H9 (cell line): ENCODE measurements at regions not wholly inside any gene's neighbourhood (a gene's known extent, or its start where the extent isn't known, plus 50 kb on each side); places are given as distances from the start of the nearest gene placed in this dataset.

ENCODE experiments used
- DNase-seq: peaks from one replicate; pipeline ENCODE4 v3.0.0-alpha.2; 2017
- H2AFZ ChIP-seq: one replicate; pipeline ENCODE4 v1.6.1; 2013; ENCODE audit warnings: mild to moderate bottlenecking, low read length, control low read depth, moderate library complexity
- H2AK5ac ChIP-seq: 2 replicates; pipeline ENCODE4 v1.6.1; 2013; ENCODE audit warnings: low read length, control low read depth, mixed read lengths; ENCODE audit not compliant: insufficient read length
- H2BK120ac ChIP-seq: one replicate; pipeline ENCODE4 v1.6.1; 2013; ENCODE audit warnings: low read depth, mild to moderate bottlenecking, low read length, control low read depth, inconsistent platforms; ENCODE audit not compliant: poor library complexity, severe bottlenecking
- H2BK12ac ChIP-seq: 2 replicates; pipeline ENCODE4 v1.6.1; 2013; ENCODE audit warnings: low read length, control low read depth, mixed read lengths, low read depth; ENCODE audit not compliant: insufficient read length
- H2BK15ac ChIP-seq: 2 replicates; pipeline ENCODE4 v1.6.1; 2013; ENCODE audit warnings: low read depth, low read length, control low read depth
- H2BK20ac ChIP-seq: one replicate; pipeline ENCODE4 v1.6.1; 2013; ENCODE audit warnings: low read depth, mild to moderate bottlenecking, low read length, control low read depth, inconsistent platforms; ENCODE audit not compliant: poor library complexity, severe bottlenecking
- H2BK5ac ChIP-seq: 2 replicates; pipeline ENCODE4 v1.6.1; 2013; ENCODE audit warnings: low read length, control low read depth, mixed read lengths; ENCODE audit not compliant: insufficient read length
- H3K14ac ChIP-seq: 2 replicates; pipeline ENCODE4 v1.6.1; 2013; ENCODE audit warnings: low read length, control low read depth; ENCODE audit not compliant: insufficient read depth
- H3K18ac ChIP-seq: 2 replicates; pipeline ENCODE4 v1.6.1; 2013; ENCODE audit warnings: low read depth, mild to moderate bottlenecking, mixed read lengths, low read length, control low read depth; ENCODE audit not compliant: insufficient read length
- H3K23ac ChIP-seq: 2 replicates; pipeline ENCODE4 v1.6.1; 2013; ENCODE audit warnings: low read length, control low read depth, mixed read lengths, low read depth; ENCODE audit not compliant: insufficient read length
- H3K23me2 ChIP-seq: 2 replicates; pipeline ENCODE4 v1.6.1; 2013; ENCODE audit warnings: low read depth, mild to moderate bottlenecking, mixed read lengths, low read length, control low read depth; ENCODE audit not compliant: insufficient read length, poor library complexity, severe bottlenecking
- H3K27ac ChIP-seq: 2 replicates; pipeline ENCODE4 v1.5.1; 2013; ENCODE audit warnings: low read length, control low read depth, mixed read lengths, low read depth; ENCODE audit not compliant: insufficient read length
- H3K27me3 ChIP-seq: 2 replicates; pipeline ENCODE4 v1.6.1; 2013; ENCODE audit warnings: low read length, control low read depth, inconsistent platforms; ENCODE audit not compliant: insufficient read depth
- H3K4ac ChIP-seq: 2 replicates; pipeline ENCODE4 v1.6.1; 2013; ENCODE audit warnings: low read depth, mild to moderate bottlenecking, control low read depth, inconsistent platforms, low read length, moderate library complexity
- H3K4me1 ChIP-seq: 2 replicates; pipeline ENCODE4 v1.6.1; 2013; ENCODE audit warnings: low read length, control low read depth, inconsistent platforms; ENCODE audit not compliant: insufficient read depth
- H3K4me2 ChIP-seq: 2 replicates; pipeline ENCODE4 v1.6.1; 2013; ENCODE audit warnings: low read length, control low read depth, mixed read lengths; ENCODE audit not compliant: insufficient read length, insufficient read depth
- H3K56ac ChIP-seq: 2 replicates; pipeline ENCODE4 v1.6.1; 2013; ENCODE audit warnings: low read depth, mild to moderate bottlenecking, mixed read lengths, low read length, control low read depth; ENCODE audit not compliant: insufficient read length
- H3K79me1 ChIP-seq: 2 replicates; pipeline ENCODE4 v1.6.1; 2013; ENCODE audit warnings: low read depth, mild to moderate bottlenecking, moderate library complexity, low read length, control low read depth, inconsistent platforms; ENCODE audit not compliant: insufficient read depth, poor library complexity, severe bottlenecking
- H3K79me2 ChIP-seq: 2 replicates; pipeline ENCODE4 v1.6.1; 2013; ENCODE audit warnings: low read length, control low read depth, inconsistent platforms; ENCODE audit not compliant: insufficient read depth
- H3K9ac ChIP-seq: 2 replicates; pipeline ENCODE4 v1.6.1; 2013; ENCODE audit warnings: low read length, control low read depth, mixed read lengths; ENCODE audit not compliant: insufficient read length; ENCODE audit errors: extremely low read depth
- H3K9me3 ChIP-seq: one replicate; pipeline ENCODE4 v1.6.1; 2013; ENCODE audit warnings: low read depth, low read length, inconsistent platforms; ENCODE audit not compliant: control insufficient read depth
- H3T11ph ChIP-seq: one replicate; pipeline ENCODE4 v1.6.1; 2013; ENCODE audit warnings: mild to moderate bottlenecking, low read length, control low read depth, inconsistent platforms
- H4K20me1 ChIP-seq: one replicate; pipeline ENCODE4 v1.6.1; 2013; ENCODE audit not compliant: control insufficient read depth, insufficient read length, insufficient read depth
- H4K5ac ChIP-seq: 2 replicates; pipeline ENCODE4 v1.6.1; 2013; ENCODE audit warnings: low read depth, mild to moderate bottlenecking, mixed read lengths, low read length, control low read depth; ENCODE audit not compliant: insufficient read length
- H4K8ac ChIP-seq: replicated peaks from 2 replicates; pipeline ENCODE4 v1.6.1; 2013; ENCODE audit warnings: low read length, control low read depth, mixed read lengths, low read depth; ENCODE audit not compliant: insufficient read length
- H4K91ac ChIP-seq: 2 replicates; pipeline ENCODE4 v1.6.1; 2013; ENCODE audit warnings: low read depth, mild to moderate bottlenecking, moderate library complexity, mixed read lengths, low read length, control low read depth; ENCODE audit not compliant: insufficient read length
- H3K27ac Mint-ChIP-seq, 3 experiments: 2 replicates in 2 of 3; 3 replicates in 1 of 3; pipeline ENCODE4 v1.8.0; 2020 to 2021; ENCODE audit warnings: mixed read lengths in 3 of 3, mild to moderate bottlenecking in 1 of 3, moderate library complexity in 1 of 3
- H3K27me3 Mint-ChIP-seq: 2 replicates; pipeline ENCODE4 v1.8.0; 2021; ENCODE audit warnings: low read depth, mild to moderate bottlenecking, moderate library complexity, mixed read lengths
- H3K36me3 Mint-ChIP-seq, 3 experiments: 2 replicates in 2 of 3; 3 replicates in 1 of 3; pipeline ENCODE4 v1.8.0; 2020 to 2021; ENCODE audit warnings: low read depth in 3 of 3, mixed read lengths in 3 of 3; ENCODE audit not compliant: insufficient read depth in 1 of 3
- H3K4me1 Mint-ChIP-seq, 2 experiments: 2 replicates each; pipeline ENCODE4 v1.8.0; 2020; ENCODE audit warnings: mixed read lengths in 2 of 2
- H3K4me3 Mint-ChIP-seq, 2 experiments: 2 replicates in 1 of 2; 3 replicates in 1 of 2; pipeline ENCODE4 v1.8.0; 2020 to 2021; ENCODE audit warnings: mild to moderate bottlenecking in 2 of 2, mixed read lengths in 2 of 2, moderate library complexity in 1 of 2
- H3K9me3 Mint-ChIP-seq, 2 experiments: 2 replicates in 1 of 2; 3 replicates in 1 of 2; pipeline ENCODE4 v1.8.0; 2020; ENCODE audit warnings: mild to moderate bottlenecking in 2 of 2, mixed read lengths in 2 of 2, moderate library complexity in 1 of 2
- CTCF ChIP-seq: fragments of 200-600 bp; sonication (generic); conservative IDR thresholded peaks from 3 replicates; pipeline ENCODE4 v1.8.0; 2021; ENCODE audit warnings: antibody characterized with exemption, mild to moderate bottlenecking
- WGBS: extraction: QIAGEN DNeasy Blood & Tissue Kit; methylation state at CpG from one replicate; pipeline ENCODE4 v1.1.7; 2013; ENCODE audit warnings: missing lambda C conversion rate, low lambda C conversion rate, mixed read lengths; ENCODE audit not compliant: insufficient read length; ENCODE audit errors: extremely low coverage; 5-methylcytosine and 5-hydroxymethylcytosine counted together

- H3K4me2 ChIP-seq = no peak overlapping the region
- no peak overlapping the region for H3K23ac ChIP-seq
- H3K18ac ChIP-seq = no peak overlapping the region
- Mint-ChIP-seq H3K9me3 (peaks cover 0 to 4% of the 10 kb centered on the region in 2 experiments; a peak in 1 of 5 replicates), H3K27me3 (no peaks in the 10 kb centered on the region), H3K4me1 (no peaks in the 10 kb centered on the region), H3K4me3 (no peak overlapping the region), H3K27ac (no peak overlapping the region), H3K36me3 (no peaks in the 10 kb centered on the region)
- no peak overlapping the region for H3K4ac ChIP-seq
- no peak for DNase-seq
- no peak overlapping the region for H2AFZ ChIP-seq
- TF ChIP-seq CTCF = no peak
- H3K9ac ChIP-seq = no peak overlapping the region
- H2BK20ac ChIP-seq = no peak overlapping the region
- no peak overlapping the region for H2BK5ac ChIP-seq
- H2BK120ac ChIP-seq = no peak overlapping the region
- no peak overlapping the region for H4K91ac ChIP-seq
- no peak overlapping the region for H2AK5ac ChIP-seq
- no CpG with 5 or more reads among the region's 1 CpG for WGBS
- no peaks in the 10 kb centered on the region for H3K27me3 ChIP-seq
- no peak overlapping the region for H3T11ph ChIP-seq
- no peaks in the 10 kb centered on the region for H3K4me1 ChIP-seq
- no peaks in the 10 kb centered on the region for H3K9me3 ChIP-seq
- no peak overlapping the region for H3K56ac ChIP-seq
- no peak overlapping the region for H2BK15ac ChIP-seq
- no peaks in the 10 kb centered on the region for H3K79me2 ChIP-seq
- no peaks in the 10 kb centered on the region for H4K20me1 ChIP-seq
- no peaks in the 10 kb centered on the region for H3K79me1 ChIP-seq
- no peak overlapping the region for H2BK12ac ChIP-seq
- H4K5ac ChIP-seq = no peak overlapping the region
- no peaks in the 10 kb centered on the region for H3K23me2 ChIP-seq
- no peak overlapping the region for H4K8ac ChIP-seq
- H3K27ac ChIP-seq = no peak overlapping the region
- no peak overlapping the region for H3K14ac ChIP-seq
Observed at GRCh38 chr3:117809186-117810081, 1099.9 kb downstream of the TUSC7 start.
